Keratinocyte (primary cell): ENCODE measurements at regions not wholly inside any gene's neighbourhood (a gene's known extent, or its start where the extent isn't known, plus 50 kb on each side); places are given as distances from the start of the nearest gene placed in this dataset.

Experiments
- CTCF ChIP-seq, 3 experiments: IDR thresholded peaks in 1 of 3; conservative IDR thresholded peaks in 1 of 3; optimal IDR thresholded peaks in 1 of 3; 2 replicates in 2 of 3; 3 replicates in 1 of 3; pipeline versions ENCODE3 to v1.5.1; 2011; ENCODE audit warnings: low read length in 3 of 3, mild to moderate bottlenecking in 3 of 3, moderate library complexity in 2 of 3, control low read depth in 1 of 3, inconsistent platforms in 1 of 3; ENCODE audit not compliant: insufficient read depth in 2 of 3; ENCODE audit errors: extremely low read depth in 1 of 3
- EZH2 ChIP-seq: IDR thresholded peaks from one replicate; pipeline ENCODE4 v1.6.1; 2012; ENCODE audit warnings: inconsistent platforms, mild to moderate bottlenecking, low read length, moderate library complexity

DNA sequence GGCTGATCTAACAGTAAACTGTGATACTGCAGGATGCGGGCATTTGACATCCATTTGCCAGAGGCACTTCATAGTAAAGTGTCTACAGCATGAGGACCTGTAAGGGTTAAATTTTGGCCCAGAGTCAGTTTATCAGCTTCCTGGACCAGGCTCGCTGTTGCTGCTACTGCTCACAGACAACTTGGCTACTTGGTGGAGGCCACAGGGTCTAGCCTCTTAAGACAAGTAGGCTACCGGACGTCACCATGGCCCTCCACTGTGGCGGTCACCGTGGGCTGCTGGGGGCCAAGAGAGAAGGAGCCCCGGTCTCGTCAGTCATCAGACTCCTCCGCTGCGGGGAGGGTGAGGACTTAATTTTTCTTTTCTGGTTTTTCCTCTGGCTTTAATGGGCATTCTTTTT, 117.3 kb upstream of the PZP start:
- TF ChIP-seq CTCF (optimal IDR thresholded peaks at IDR 0.05 in 1 of 3, IDR thresholded peaks at IDR 0.05 in 1 of 3, conservative IDR thresholded peaks at IDR 0.05 in 1 of 3; ENCODE audit: extremely low read depth in 1 of 3, insufficient read depth in 2 of 3, low read length in 3 of 3) (no peak), EZH2 (no peak)
